Breast epithelium (tissue), 4 donors: ENCODE measurements at regions not wholly inside any gene's neighbourhood (a gene's known extent, or its start where the extent isn't known, plus 50 kb on each side); places are given as distances from the start of the nearest gene placed in this dataset.

ENCODE experiments used
- DNase-seq, 2 donors: peaks; one replicate each; pipeline ENCODE4 v3.0.0-alpha.2; 2019; ENCODE audit warnings: low spot score in 2 of 2
- H3K27ac ChIP-seq, 2 donors: fragments of 200-600 bp; sonication (generic) in 1 of 2; one replicate each; pipeline ENCODE4 v1.5.1; 2016 to 2019; ENCODE audit warnings: mild to moderate bottlenecking in 1 of 2
- H3K27me3 ChIP-seq, 2 donors: fragments of 200-600 bp; sonication (generic) in 1 of 2; one replicate each; pipeline versions ENCODE4 v1.5.1 to v1.6.0; 2017 to 2019; ENCODE audit warnings: control low read depth in 1 of 2, mild to moderate bottlenecking in 1 of 2
- H3K36me3 ChIP-seq: fragments of 200-600 bp; one replicate; pipeline ENCODE4 v1.5.1; 2019
- H3K4me1 ChIP-seq, 2 donors: fragments of 200-600 bp; sonication (generic); one replicate each; pipeline ENCODE4 v1.5.1; 2016 to 2019; ENCODE audit warnings: control low read depth in 1 of 2
- H3K4me3 ChIP-seq, 3 donors: fragments of 200-600 bp; sonication (generic); 1 replicate in 2 of 3; 2 replicates in 1 of 3; pipeline ENCODE4 v1.5.1; 2016 to 2019; ENCODE audit warnings: mild to moderate bottlenecking in 3 of 3, moderate library complexity in 2 of 3
- H3K9me3 ChIP-seq, 2 donors: fragments of 200-600 bp; sonication (generic) in 1 of 2; one replicate each; pipeline ENCODE4 v1.5.1; 2016 to 2019; ENCODE audit warnings: control low read depth in 1 of 2
- CTCF ChIP-seq, 3 donors: fragments of 450-650 bp; IDR thresholded peaks; one replicate each; pipeline ENCODE4 v1.5.1; 2016 to 2017; ENCODE audit warnings: antibody characterized with exemption in 3 of 3, mild to moderate bottlenecking in 3 of 3, moderate library complexity in 3 of 3
- POLR2A ChIP-seq: fragments of 450-650 bp; IDR thresholded peaks from one replicate; pipeline ENCODE4 v1.6.1; 2016; ENCODE audit warnings: antibody characterized with exemption, mild to moderate bottlenecking, moderate library complexity
- POLR2AphosphoS5 ChIP-seq, 3 donors: sonication (generic); formaldehyde crosslinking; IDR thresholded peaks; one replicate each; pipeline ENCODE4 v1.6.1; 2017; ENCODE audit warnings: antibody characterized with exemption in 3 of 3
- intact Hi-C: fragments of 100-400 bp; cut with DNase I; formaldehyde crosslinking; loops from one replicate; pipeline ENCODE4 v1.15.1; 2023; ENCODE audit warnings: low total_unique reads

DNA sequence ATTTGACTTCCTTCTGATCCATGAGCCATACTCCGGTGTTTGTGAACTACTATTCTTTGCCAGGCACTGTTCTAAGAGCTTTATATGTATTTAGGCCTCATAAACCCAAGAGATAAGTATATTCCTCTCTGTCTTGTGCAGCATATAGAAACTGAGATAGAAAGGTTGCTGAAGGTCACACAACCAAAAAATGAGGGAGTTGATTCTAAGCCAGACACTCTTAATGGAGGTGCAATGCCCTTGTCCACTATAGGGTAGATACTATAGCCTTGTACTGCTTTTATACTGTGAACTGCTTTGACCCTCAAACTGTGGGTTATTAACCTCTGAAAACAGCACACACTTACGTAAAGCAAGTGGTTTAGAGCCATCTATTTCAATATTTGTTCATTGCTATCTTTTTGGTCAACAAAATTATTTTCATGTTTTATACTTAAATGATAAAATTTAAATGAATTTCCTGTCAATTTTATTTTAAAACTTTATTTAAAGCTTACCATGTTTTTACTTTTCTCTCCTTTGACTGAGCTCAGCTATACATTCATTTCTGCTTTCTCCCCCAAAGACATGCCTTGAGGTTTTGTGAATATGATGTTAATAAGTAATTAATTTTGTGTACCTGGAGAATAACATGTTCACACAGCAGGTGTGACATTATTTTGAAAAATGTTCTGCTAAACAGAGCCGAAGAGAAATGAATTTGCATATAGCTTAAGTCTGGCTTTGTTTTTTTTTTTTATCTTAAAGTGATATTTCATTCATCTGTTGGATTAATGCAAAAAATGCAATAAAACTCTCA lies 687.3 kb downstream of the DNAJB9 start:
- DNase-seq = no peak
- Histone ChIP-seq H3K9me3 (no peaks in the 10 kb centered on the region), H3K27ac (no peak overlapping the region), H3K4me1 (no peaks in the 10 kb centered on the region), H3K4me3 (no peak overlapping the region), H3K36me3 (no peaks in the 10 kb centered on the region), H3K27me3 (no peaks in the 10 kb centered on the region)
- TF ChIP-seq CTCF (IDR thresholded peaks at IDR 0.05) (no peak), POLR2AphosphoS5 (IDR thresholded peaks at IDR 0.05) (no peak), POLR2A (no peak)
- intact Hi-C loops = no loop called here

GRCh38 chr7:109259151-109259550 lies 689.5 kb downstream of the DNAJB9 start:
- no peak for DNase-seq
- Histone ChIP-seq H3K4me1 (no peaks in the 10 kb centered on the region), H3K27me3 (no peaks in the 10 kb centered on the region), H3K4me3 (no peak overlapping the region), H3K9me3 (no peaks in the 10 kb centered on the region), H3K36me3 (no peaks in the 10 kb centered on the region), H3K27ac (no peak overlapping the region)
- intact Hi-C loops = no loop called here
- TF ChIP-seq CTCF (IDR thresholded peaks at IDR 0.05) = no peak
- no peak for TF ChIP-seq POLR2AphosphoS5 (IDR thresholded peaks at IDR 0.05)
- TF ChIP-seq POLR2A = no peak

DNA sequence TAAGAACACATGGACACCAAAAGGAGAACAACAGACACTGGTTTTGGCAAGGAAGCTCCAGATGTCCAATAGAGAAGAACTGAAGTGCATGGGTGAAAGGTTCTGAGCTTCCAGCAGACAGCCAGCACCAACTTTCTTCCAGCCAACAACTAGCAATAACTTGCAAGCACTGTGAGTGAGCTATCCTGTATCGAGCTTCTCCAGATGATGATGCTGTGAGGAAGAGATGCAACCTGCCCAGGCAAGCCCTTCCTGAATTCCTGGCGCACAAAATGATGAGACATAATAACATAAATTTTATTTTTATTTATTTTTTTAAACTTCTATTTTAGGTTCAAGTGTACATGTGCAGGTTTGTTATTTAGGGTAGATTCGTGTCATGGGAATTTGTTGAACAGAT lies 692.1 kb downstream of the DNAJB9 start:
- no peaks in the 10 kb centered on the region for H3K36me3 ChIP-seq
- H3K9me3 ChIP-seq = no peaks in the 10 kb centered on the region
- TF ChIP-seq CTCF (IDR thresholded peaks at IDR 0.05) = no peak
- TF ChIP-seq POLR2A = no peak
- TF ChIP-seq POLR2AphosphoS5 (IDR thresholded peaks at IDR 0.05) = no peak
- no peak for DNase-seq
- no peak overlapping the region for H3K4me3 ChIP-seq
- H3K4me1 ChIP-seq = no peaks in the 10 kb centered on the region
- intact Hi-C loops = no loop called here
- H3K27me3 ChIP-seq = no peaks in the 10 kb centered on the region
- H3K27ac ChIP-seq = no peak overlapping the region

DNA sequence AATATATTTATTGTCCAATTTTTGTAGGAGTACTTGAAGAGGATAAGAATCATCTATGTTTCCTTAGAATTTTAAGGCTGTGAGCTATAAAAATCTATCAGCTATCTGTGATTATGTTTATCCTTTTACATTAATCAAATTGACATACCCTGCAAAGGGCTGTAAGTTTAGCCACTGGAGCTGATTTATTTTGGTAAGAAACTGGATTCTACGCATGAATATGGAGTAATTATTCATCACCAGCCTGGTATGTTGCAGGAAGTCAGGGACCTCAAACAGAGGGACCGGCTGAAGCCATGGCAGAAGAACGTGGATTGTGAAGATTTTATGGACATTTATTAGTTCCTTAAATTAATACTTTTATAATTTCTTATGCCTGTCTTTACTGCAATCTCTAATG lies 696.9 kb downstream of the DNAJB9 start:
- Histone ChIP-seq H3K9me3 (no peaks in the 10 kb centered on the region), H3K4me1 (no peaks in the 10 kb centered on the region), H3K36me3 (no peaks in the 10 kb centered on the region), H3K27me3 (no peaks in the 10 kb centered on the region), H3K4me3 (no peak overlapping the region), H3K27ac (no peak overlapping the region)
- intact Hi-C loops = loop anchor here (5.0 kb wide), 1 partner anchor 406 kb away; no protein-coding TSS in a partner anchor
- no peak for DNase-seq
- TF ChIP-seq POLR2A (no peak), CTCF (IDR thresholded peaks at IDR 0.05) (no peak), POLR2AphosphoS5 (IDR thresholded peaks at IDR 0.05) (no peak)

- TF ChIP-seq POLR2A = no peak
- no peak for TF ChIP-seq CTCF (IDR thresholded peaks at IDR 0.05)
- no peak for TF ChIP-seq POLR2AphosphoS5 (IDR thresholded peaks at IDR 0.05)
- no peak for DNase-seq
- no peaks in the 10 kb centered on the region for H3K4me1 ChIP-seq
- H3K4me3 ChIP-seq = no peak overlapping the region
- H3K36me3 ChIP-seq = no peaks in the 10 kb centered on the region
- H3K27me3 ChIP-seq = no peaks in the 10 kb centered on the region
- peaks cover 0 to 5% of the 10 kb centered on the region in 2 donors for H3K9me3 ChIP-seq
- no peak overlapping the region for H3K27ac ChIP-seq
- intact Hi-C loops = no loop called here
Measured at GRCh38 chr7:109276348-109276747, 706.7 kb downstream of the DNAJB9 start.
